ENCODE measurements at regions not wholly inside any gene's neighbourhood (a gene's known extent, or its start where the extent isn't known, plus 50 kb on each side); places are given as distances from the start of the nearest gene placed in this dataset.

GRCh38 chr18:25454270-25454659, 102.3 kb upstream of the ZNF521 start:
- TF ChIP-seq, protein P1, sequence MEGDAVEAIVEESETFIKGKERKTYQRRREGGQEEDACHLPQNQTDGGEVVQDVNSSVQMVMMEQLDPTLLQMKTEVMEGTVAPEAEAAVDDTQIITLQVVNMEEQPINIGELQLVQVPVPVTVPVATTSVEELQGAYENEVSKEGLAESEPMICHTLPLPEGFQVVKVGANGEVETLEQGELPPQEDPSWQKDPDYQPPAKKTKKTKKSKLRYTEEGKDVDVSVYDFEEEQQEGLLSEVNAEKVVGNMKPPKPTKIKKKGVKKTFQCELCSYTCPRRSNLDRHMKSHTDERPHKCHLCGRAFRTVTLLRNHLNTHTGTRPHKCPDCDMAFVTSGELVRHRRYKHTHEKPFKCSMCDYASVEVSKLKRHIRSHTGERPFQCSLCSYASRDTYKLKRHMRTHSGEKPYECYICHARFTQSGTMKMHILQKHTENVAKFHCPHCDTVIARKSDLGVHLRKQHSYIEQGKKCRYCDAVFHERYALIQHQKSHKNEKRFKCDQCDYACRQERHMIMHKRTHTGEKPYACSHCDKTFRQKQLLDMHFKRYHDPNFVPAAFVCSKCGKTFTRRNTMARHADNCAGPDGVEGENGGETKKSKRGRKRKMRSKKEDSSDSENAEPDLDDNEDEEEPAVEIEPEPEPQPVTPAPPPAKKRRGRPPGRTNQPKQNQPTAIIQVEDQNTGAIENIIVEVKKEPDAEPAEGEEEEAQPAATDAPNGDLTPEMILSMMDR (IDR thresholded peaks at IDR 0.05), result no peak

- TF ChIP-seq, protein P1 (IDR thresholded peaks at IDR 0.05), result no peak
Observed at GRCh38 chr18:25453556-25454269, 101.7 kb upstream of the ZNF521 start.

- TF ChIP-seq, protein P1 (IDR thresholded peaks at IDR 0.05), result no peak
Observed at GRCh38 chr18:25451077-25451658, 99.2 kb upstream of the ZNF521 start.

DNA sequence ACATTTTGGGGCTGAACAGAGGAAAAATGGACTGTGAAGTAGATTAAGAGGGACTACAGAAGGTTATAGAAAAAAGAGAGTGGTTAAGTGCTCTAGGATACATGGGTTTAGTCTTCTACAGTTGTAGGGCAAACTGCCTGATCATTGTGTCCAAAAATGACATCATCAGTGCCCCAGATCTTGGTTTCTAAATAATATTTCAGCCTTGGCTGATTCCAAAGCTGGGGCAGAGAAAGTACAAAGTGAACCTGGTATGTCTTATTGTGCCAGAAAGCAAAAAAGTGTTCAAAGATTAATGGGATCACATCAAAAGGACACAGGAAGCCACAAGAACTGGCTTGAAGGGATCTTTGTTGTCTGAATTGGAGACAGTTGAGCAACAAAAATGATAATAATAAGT, 97.1 kb upstream of the ZNF521 start:
- TF ChIP-seq, protein P1 (IDR thresholded peaks at IDR 0.05), result no peak

DNA sequence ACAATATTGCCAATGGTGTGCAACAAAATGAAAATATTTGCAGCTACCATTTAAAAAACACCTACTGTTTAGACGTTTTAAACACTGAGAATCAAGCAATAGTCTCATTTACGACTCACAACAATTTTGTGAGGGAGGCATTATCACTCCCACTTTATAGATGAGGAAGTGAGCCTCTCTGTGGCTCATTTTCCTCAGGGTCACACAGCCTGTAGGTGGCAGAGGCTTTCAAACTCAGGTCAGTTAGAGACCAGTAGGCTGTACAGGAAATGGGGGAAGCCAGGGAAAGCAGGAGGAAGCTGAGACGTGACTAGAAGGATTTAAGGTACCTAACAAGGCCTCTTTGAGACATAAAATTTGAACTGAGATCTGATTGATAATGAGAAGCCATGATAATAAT, 95.0 kb upstream of the ZNF521 start:
- TF ChIP-seq, protein P1 (IDR thresholded peaks at IDR 0.05), result no peak

DNA sequence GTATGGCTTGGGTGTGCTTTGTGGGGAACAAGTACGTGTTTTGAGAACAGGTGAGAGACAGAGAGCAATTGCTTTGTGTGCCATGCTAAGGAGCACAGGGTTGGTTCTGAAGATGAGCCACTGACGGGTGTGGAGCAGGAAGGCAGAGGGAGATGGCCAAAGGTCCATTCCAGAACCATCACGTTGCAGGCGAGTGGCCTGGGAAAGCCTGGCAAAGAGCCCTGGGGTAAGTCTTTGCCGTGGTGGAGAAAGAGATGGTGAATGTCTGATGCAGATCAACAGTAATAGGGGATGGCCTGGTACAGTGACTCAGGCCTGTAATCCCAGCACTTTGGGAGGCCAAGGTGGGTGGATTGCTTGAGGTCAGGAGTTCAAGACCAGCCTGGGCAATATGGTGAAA, 93.5 kb upstream of the ZNF521 start:
- TF ChIP-seq, protein P1 (IDR thresholded peaks at IDR 0.05), result no peak

DNA sequence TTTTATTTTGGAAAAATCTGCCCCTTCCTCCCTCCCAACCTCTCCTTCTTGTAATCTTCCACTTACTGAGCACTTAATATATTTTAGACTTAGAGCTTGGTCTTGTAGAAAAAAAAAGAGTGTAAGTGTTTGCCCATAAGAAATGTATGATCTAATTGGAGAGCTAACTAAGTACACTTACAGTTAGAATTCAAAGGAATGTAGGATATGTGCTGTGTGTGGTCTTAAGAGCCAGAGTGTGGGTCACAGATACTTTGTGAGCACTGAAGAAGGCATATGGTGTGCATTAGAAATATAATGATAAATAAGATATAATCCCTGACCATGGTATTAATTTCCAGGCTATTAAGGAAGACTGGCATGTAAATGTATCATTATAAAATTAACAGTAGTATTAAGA, 91.8 kb upstream of the ZNF521 start:
- TF ChIP-seq, protein P1 (IDR thresholded peaks at IDR 0.05), result no peak
